Endothelial cell (in vitro differentiated cells): ENCODE measurements at regions not wholly inside any gene's neighbourhood (a gene's known extent, or its start where the extent isn't known, plus 50 kb on each side); places are given as distances from the start of the nearest gene placed in this dataset.
"Not testable (repeated sequence)": the region's sequence is repeated elsewhere in the genome, so short reads cannot be mapped to it uniquely, and the experiment has no call there.

Experiments
- DNase-seq: peaks from one replicate; pipeline ENCODE4 v3.0.0; 2021; ENCODE audit warnings: low spot score
- H3K27ac Mint-ChIP-seq: one replicate; pipeline ENCODE4 v1.8.0; 2021; ENCODE audit warnings: mixed read lengths, inconsistent platforms; ENCODE audit not compliant: unreplicated experiment
- H3K27me3 Mint-ChIP-seq: one replicate; pipeline ENCODE4 v1.8.0; 2021; ENCODE audit warnings: mild to moderate bottlenecking, moderate library complexity, mixed read lengths, inconsistent platforms; ENCODE audit not compliant: unreplicated experiment
- H3K36me3 Mint-ChIP-seq: one replicate; pipeline ENCODE4 v1.8.0; 2021; ENCODE audit warnings: mild to moderate bottlenecking, low read depth, mixed read lengths, inconsistent platforms; ENCODE audit not compliant: unreplicated experiment
- H3K4me1 Mint-ChIP-seq: one replicate; pipeline ENCODE4 v1.8.0; 2021; ENCODE audit warnings: mild to moderate bottlenecking, mixed read lengths, inconsistent platforms; ENCODE audit not compliant: unreplicated experiment
- H3K4me3 Mint-ChIP-seq: one replicate; pipeline ENCODE4 v1.8.0; 2021; ENCODE audit warnings: mild to moderate bottlenecking, mixed read lengths, inconsistent platforms; ENCODE audit not compliant: unreplicated experiment
- H3K9me3 Mint-ChIP-seq: one replicate; pipeline ENCODE4 v1.8.0; 2021; ENCODE audit warnings: mixed read lengths, inconsistent platforms; ENCODE audit not compliant: unreplicated experiment

DNA sequence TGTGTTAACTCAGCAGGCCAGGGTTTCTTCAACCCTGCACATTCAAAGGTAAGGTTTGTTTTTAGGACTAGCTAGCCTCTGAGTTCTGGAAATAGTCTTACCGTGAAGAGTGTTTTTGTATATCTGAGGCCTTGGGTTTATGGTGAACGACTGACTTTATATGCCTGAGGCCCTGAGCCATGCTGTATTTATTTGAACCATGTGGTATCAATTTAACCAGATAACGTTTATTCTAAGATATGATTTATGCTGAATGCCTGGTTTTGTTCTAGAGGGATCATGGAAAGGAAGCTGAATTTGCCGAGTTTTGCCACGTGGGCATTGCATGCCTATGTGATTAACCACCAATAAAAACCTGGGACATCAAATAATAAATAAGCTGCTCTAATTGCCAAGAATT lies 607.2 kb upstream of the TPTE start:
- not testable (repeated sequence) for DNase-seq, H3K4me1 Mint-ChIP-seq, H3K27ac Mint-ChIP-seq, H3K27me3 Mint-ChIP-seq, H3K36me3 Mint-ChIP-seq, H3K4me3 Mint-ChIP-seq
- H3K9me3 Mint-ChIP-seq, result peaks cover 26% of the 10 kb centered on the region

DNA sequence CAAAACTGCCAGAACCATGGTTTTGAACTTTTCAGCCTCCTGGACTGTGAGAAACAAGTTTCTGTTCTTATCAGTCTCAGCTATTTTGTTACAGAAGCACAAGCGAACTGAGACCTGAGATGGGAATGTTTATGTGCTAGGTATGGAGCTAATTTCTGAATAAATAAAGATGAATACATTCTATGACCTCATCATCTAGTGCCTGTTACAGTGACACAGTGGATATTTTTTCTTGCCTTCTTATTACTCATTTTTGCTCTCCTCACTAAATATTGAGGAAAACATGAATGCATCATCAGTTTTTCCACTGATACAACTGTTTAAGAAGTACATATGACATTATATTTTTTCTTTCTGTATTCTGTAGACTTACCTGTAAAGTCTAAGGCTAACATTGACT lies 601.9 kb upstream of the TPTE start:
- H3K9me3 Mint-ChIP-seq, H3K36me3 Mint-ChIP-seq, DNase-seq, H3K4me1 Mint-ChIP-seq, H3K4me3 Mint-ChIP-seq, H3K27ac Mint-ChIP-seq, H3K27me3 Mint-ChIP-seq: not testable (repeated sequence)

DNA sequence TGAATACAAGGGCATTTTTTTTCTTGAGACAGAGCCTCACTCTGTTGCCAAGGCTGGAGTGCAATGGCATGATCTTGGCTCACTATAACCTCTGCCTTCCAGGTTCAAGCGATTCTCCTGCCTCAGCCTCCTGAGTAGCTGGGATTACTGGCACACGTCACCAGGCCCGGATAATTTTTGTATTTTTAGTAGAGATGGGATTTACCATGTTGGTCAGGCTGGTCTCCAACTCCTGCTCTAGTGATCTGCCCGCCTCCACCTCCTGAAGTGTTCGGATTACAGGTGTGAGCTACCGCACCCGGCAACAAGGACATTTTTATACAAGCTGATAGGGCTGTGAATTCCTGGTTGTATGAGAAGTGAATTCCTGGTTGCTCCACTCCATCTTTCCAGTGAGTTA lies 577.7 kb upstream of the TPTE start:
- H3K27me3 Mint-ChIP-seq, H3K4me1 Mint-ChIP-seq, H3K36me3 Mint-ChIP-seq, H3K27ac Mint-ChIP-seq, DNase-seq, H3K4me3 Mint-ChIP-seq: not testable (repeated sequence)
- peaks cover 40% of the 10 kb centered on the region for H3K9me3 Mint-ChIP-seq

DNA sequence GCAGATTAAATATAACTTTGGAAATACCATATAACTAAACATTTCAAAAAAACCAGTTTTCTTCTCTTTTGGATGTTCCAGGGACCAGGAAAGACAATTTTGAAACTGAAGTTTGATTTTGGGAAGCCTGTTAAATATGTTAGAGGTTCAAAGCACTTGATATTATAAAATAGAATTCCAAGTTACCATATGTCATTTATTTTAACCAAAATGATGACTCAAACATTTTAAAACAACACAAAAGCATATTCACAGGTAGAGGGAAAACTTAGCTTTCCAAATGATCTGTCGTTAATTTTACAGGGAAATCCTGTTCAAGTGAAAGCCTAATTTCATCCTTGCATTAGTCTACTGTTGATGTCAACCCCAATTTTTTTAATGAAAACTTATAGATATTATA lies 575.3 kb upstream of the TPTE start:
- not testable (repeated sequence) for H3K27me3 Mint-ChIP-seq, H3K4me1 Mint-ChIP-seq, H3K4me3 Mint-ChIP-seq, DNase-seq, H3K27ac Mint-ChIP-seq, H3K36me3 Mint-ChIP-seq
- peaks cover 49% of the 10 kb centered on the region for H3K9me3 Mint-ChIP-seq

DNA sequence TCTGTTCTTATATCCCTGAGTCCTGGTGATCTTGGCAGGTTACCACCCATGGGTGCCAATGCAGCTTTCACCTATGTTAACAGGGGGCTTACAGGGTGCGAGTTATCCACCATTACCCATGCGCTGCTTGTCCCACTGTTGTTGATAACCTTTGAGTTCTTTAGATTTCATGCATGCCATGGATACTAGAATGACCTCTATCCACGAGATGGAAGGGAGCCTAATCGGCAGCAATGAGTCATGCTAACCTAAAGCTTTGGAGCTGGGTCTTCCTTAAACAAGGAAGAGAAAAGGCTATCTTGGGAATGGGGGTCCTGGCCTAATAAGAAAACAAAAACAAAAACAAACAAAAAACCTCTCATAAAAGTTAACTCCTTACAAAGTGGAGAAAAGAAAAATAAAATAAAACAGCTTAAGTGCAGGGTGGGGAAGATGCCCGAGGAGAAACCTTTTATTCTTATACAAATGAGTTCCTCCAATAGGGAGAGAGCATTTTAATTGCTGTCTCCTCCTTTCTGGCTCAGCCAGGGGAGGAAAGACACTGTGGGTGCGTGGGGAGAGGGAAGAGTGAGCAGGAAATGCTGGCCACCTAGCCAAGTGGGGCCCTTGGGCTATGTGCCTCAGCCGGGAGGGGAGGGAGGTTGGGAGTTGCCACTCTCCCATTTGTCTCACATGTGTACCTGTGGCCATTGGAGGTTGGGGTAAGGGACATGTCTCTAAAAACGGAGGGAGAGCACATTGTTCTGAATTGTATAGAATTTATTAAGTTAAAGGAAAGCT lies 571.7 kb upstream of the TPTE start:
- H3K9me3 Mint-ChIP-seq, result peaks cover 39% of the 10 kb centered on the region
- DNase-seq, H3K36me3 Mint-ChIP-seq, H3K4me1 Mint-ChIP-seq, H3K4me3 Mint-ChIP-seq, H3K27ac Mint-ChIP-seq, H3K27me3 Mint-ChIP-seq: not testable (repeated sequence)

DNA sequence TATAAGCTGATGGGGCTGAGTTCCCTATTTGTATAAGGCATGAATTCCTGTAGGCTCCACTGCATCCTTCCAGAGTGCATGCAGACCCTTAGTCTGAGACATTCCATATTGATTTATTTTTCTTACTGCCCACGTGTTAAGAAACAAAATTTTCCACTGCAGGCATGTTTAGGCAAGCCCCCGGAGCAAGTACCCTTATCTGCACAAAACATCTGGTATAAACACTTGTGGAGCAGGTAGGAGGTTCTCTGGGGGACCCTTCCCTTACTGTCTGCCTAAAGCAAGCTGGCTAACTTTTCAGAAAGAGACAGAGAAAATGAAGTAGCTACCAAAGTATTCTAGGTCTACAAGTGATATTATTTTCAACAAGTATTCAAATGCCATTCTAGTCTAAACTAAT lies 571.0 kb upstream of the TPTE start:
- not testable (repeated sequence) for H3K36me3 Mint-ChIP-seq, H3K27ac Mint-ChIP-seq, H3K4me3 Mint-ChIP-seq, H3K27me3 Mint-ChIP-seq, H3K4me1 Mint-ChIP-seq, DNase-seq
- peaks cover 36% of the 10 kb centered on the region for H3K9me3 Mint-ChIP-seq

DNA sequence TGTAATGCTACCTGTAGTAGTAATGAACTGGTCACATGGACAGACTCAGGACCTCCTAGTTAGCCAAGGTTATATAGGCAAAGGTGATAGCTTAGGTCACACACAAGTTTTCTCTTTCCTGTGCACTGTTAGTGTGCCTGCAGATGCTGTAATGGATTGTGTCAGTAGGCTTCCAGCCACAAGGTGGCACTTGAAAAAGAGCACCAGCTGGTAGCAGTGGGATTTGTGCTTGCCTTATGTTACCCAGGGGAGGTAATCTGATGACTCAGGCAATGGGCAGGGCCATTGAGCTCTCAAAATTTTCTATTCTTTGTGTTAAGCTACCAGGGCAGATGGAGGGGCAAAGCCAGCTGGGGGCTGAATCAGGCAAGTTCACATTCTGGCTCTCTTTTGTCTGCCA lies 562.6 kb upstream of the TPTE start:
- H3K27me3 Mint-ChIP-seq, H3K27ac Mint-ChIP-seq, H3K4me1 Mint-ChIP-seq, H3K9me3 Mint-ChIP-seq, DNase-seq, H3K4me3 Mint-ChIP-seq, H3K36me3 Mint-ChIP-seq: not testable (repeated sequence)

DNA sequence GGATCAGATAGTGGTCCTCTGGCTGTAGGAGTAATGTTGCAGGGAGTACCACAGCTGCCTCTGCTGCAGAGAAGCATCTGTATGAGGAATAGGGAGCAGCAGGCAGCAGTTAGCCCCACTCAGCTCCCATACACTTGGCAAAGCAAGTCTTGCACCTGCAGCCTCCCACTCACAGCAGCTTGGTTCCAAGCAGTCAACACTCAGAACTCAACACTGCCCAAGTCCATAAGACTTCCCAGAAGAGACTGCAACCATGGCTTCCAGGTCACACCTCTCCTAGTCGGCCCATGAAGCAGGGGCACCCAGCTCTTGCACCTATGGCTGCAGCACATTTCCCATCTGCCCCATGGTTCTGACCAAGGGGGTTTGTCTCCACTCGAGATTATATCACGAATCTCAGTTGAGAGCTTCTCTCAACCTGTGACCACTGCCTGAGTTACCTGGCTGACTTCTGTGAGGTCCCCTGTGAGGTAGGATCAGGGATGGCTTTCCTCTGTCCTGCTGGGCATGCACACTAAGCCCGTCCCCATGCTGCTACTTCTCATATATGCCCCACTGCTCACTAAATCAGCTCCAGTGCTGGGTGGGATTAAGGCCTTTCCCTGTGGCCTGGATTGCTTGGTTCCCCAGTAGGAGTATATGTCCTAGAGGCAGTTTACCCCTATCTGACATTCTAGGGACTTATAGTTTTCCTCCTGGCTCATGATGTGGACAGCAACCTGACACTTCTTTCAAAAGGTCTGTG lies 562.0 kb upstream of the TPTE start:
- not testable (repeated sequence) for H3K27me3 Mint-ChIP-seq, H3K27ac Mint-ChIP-seq, H3K4me1 Mint-ChIP-seq, H3K9me3 Mint-ChIP-seq, H3K4me3 Mint-ChIP-seq, DNase-seq, H3K36me3 Mint-ChIP-seq

DNA sequence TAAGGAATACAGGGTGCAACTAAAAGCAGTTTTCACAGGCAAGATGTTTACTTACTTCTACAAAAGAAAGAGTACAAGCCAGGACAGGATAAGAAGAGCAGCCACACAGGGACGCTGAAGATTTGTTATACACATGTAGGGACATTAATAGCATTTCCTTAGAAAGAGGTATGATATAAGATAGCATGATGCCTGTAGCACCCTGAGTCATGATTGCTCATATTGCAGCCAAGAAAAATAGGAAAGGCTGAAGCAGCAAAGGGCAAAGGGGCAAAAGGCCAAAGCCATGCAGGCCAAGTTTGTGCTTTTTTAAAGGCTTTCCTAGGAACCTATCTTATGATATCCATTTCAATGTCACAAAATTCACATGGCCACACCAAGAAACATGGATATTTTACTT lies 552.0 kb upstream of the TPTE start:
- H3K36me3 Mint-ChIP-seq, result not testable (repeated sequence)
- peaks cover 14% of the 10 kb centered on the region for H3K9me3 Mint-ChIP-seq

DNA sequence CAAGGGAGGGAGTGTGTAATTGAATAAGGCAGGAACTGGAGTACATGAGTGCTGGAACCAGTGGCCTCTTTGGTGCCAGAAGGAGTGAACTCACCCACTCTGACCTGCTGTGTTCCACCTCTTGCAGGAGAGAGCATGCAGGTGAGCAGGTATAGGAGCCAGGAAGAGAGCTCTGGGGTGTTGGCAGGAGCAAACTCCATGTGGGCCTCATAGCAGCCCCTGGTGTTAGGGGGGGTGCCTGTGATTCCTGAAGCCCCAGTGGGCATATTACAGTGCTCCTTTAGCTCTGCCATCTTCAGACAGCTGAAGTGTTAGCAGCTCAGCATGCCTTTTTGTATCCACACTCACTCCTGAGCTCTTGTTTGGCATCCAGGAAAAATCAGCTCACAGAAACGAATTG lies 549.4 kb upstream of the TPTE start:
- peaks cover 19% of the 10 kb centered on the region for H3K9me3 Mint-ChIP-seq

More for the DNA sequence above, 552.0 kb upstream of the TPTE start:
- not testable (repeated sequence) for H3K4me3 Mint-ChIP-seq, H3K27ac Mint-ChIP-seq, DNase-seq, H3K4me1 Mint-ChIP-seq, H3K27me3 Mint-ChIP-seq

DNA sequence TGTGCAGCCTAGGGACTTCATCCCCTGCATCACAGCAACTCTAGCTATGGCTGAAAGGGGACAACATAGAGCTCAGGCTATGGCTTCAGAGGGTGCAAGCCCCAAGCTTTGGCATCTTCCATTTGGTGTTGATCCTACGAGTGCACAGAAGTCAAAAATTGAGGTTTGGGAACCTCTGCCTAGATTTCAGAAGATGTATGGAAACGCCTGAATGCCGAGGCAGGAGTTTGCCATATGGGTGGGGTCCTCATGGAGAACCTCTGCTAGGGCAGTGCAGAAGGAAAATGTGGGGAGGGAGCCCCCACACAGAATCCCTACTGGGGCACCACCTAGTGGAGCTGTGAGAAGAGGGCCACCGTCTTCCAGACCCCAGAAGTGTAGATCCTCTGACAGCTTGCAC lies 543.0 kb upstream of the TPTE start:
- not testable (repeated sequence) for H3K4me3 Mint-ChIP-seq, H3K27ac Mint-ChIP-seq, DNase-seq, H3K36me3 Mint-ChIP-seq, H3K27me3 Mint-ChIP-seq, H3K4me1 Mint-ChIP-seq
- H3K9me3 Mint-ChIP-seq, result peaks cover 41% of the 10 kb centered on the region

More for the DNA sequence above, 549.4 kb upstream of the TPTE start:
- not testable (repeated sequence) for H3K4me1 Mint-ChIP-seq, H3K4me3 Mint-ChIP-seq, H3K36me3 Mint-ChIP-seq, H3K27me3 Mint-ChIP-seq, H3K27ac Mint-ChIP-seq, DNase-seq

DNA sequence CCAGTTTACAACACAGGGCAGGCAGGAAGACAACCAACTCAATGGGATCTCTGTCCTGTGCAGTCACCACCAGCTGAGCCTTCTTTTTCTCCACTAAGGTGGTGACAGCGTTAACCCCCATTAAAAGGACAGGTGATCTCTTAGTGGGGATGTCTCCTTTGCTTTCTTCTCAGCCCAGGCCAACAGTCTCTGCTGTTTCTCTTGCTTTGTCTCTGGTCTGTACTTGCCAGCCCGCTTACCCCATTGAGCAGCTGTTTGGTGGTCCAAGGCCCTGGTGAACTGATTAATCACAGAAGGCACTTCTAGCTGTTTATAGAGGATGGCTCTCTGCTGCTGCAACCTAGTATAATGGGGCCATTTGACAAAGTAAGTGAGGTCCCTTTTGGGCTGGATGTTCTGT lies 523.9 kb upstream of the TPTE start:
- not testable (repeated sequence) for DNase-seq, H3K4me1 Mint-ChIP-seq, H3K4me3 Mint-ChIP-seq, H3K27ac Mint-ChIP-seq, H3K36me3 Mint-ChIP-seq, H3K27me3 Mint-ChIP-seq
- H3K9me3 Mint-ChIP-seq, result peaks cover 16% of the 10 kb centered on the region
